Nephron progenitor cell (in vitro differentiated cells): ENCODE measurements at regions not wholly inside any gene's neighbourhood (a gene's known extent, or its start where the extent isn't known, plus 50 kb on each side); places are given as distances from the start of the nearest gene placed in this dataset.

Experiments
- DNase-seq: peaks from one replicate; pipeline ENCODE4 v3.0.0; 2021
- H3K27ac Mint-ChIP-seq: 2 replicates; pipeline ENCODE4 v1.8.0; 2021; ENCODE audit warnings: mild to moderate bottlenecking, moderate library complexity, mixed read lengths
- H3K27me3 Mint-ChIP-seq: 2 replicates; pipeline ENCODE4 v1.8.0; 2021; ENCODE audit warnings: mild to moderate bottlenecking, low read depth, mixed read lengths; ENCODE audit not compliant: poor library complexity
- H3K36me3 Mint-ChIP-seq: 2 replicates; pipeline ENCODE4 v1.8.0; 2021; ENCODE audit warnings: low read depth, mixed read lengths
- H3K4me1 Mint-ChIP-seq: 2 replicates; pipeline ENCODE4 v1.8.0; 2021; ENCODE audit warnings: mixed read lengths
- H3K4me3 Mint-ChIP-seq: 2 replicates; pipeline ENCODE4 v1.8.0; 2021; ENCODE audit warnings: mild to moderate bottlenecking, moderate library complexity, mixed read lengths
- H3K9me3 Mint-ChIP-seq: 2 replicates; pipeline ENCODE4 v1.8.0; 2021; ENCODE audit warnings: mild to moderate bottlenecking, moderate library complexity, mixed read lengths
- TF ChIP-seq, protein P1 (sequence below): fragments of 200-600 bp; sonication (generic); IDR thresholded peaks from 2 replicates; pipeline ENCODE4 v1.5.0; 2021; ENCODE audit warnings: antibody characterized with exemption

- H3K36me3 Mint-ChIP-seq: no peaks in the 10 kb centered on the region
- peaks cover 5% of the 10 kb centered on the region for H3K27me3 Mint-ChIP-seq
- no peaks in the 10 kb centered on the region for H3K4me1 Mint-ChIP-seq
- H3K9me3 Mint-ChIP-seq: no peaks in the 10 kb centered on the region
- no peak overlapping the region for H3K27ac Mint-ChIP-seq
- DNase-seq: no peak
- no peak overlapping the region for H3K4me3 Mint-ChIP-seq
- TF ChIP-seq, protein P1, sequence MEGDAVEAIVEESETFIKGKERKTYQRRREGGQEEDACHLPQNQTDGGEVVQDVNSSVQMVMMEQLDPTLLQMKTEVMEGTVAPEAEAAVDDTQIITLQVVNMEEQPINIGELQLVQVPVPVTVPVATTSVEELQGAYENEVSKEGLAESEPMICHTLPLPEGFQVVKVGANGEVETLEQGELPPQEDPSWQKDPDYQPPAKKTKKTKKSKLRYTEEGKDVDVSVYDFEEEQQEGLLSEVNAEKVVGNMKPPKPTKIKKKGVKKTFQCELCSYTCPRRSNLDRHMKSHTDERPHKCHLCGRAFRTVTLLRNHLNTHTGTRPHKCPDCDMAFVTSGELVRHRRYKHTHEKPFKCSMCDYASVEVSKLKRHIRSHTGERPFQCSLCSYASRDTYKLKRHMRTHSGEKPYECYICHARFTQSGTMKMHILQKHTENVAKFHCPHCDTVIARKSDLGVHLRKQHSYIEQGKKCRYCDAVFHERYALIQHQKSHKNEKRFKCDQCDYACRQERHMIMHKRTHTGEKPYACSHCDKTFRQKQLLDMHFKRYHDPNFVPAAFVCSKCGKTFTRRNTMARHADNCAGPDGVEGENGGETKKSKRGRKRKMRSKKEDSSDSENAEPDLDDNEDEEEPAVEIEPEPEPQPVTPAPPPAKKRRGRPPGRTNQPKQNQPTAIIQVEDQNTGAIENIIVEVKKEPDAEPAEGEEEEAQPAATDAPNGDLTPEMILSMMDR: no peak
These were observed 462.4 kb downstream of the PRR16 start for GRCh38 chr5:120926471-120926870.

GRCh38 chr5:120927950-120928530 is 463.9 kb downstream of the PRR16 start:
- no peak overlapping the region for H3K27ac Mint-ChIP-seq
- TF ChIP-seq, protein P1: no peak
- DNase-seq: no peak
- no peaks in the 10 kb centered on the region for H3K9me3 Mint-ChIP-seq
- no peaks in the 10 kb centered on the region for H3K4me1 Mint-ChIP-seq
- H3K36me3 Mint-ChIP-seq: no peaks in the 10 kb centered on the region
- peaks cover 5% of the 10 kb centered on the region for H3K27me3 Mint-ChIP-seq
- H3K4me3 Mint-ChIP-seq: no peak overlapping the region

DNA sequence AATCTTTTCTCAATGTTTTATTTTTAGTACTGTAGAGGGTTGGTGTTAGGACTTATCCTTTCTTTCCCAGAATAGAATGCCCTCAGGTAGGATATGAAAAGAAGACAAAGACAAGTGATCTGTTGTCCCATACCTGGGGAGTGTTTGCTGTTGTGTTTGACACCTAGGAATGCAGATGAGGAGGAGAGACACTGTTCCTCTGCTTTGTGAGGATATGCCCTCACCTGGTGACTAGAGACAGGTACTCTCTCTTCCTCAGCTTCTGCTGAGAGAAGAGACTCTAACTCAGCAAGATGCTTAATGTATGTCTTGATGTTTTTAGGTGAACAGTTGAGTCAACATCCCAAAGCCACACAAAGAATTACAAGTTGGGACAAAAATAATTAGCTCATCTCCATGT is 468.4 kb downstream of the PRR16 start:
- no peak for DNase-seq
- TF ChIP-seq, protein P1: no peak
- H3K27me3 Mint-ChIP-seq: peaks cover 4% of the 10 kb centered on the region
- no peaks in the 10 kb centered on the region for H3K36me3 Mint-ChIP-seq
- no peak overlapping the region for H3K27ac Mint-ChIP-seq
- H3K4me1 Mint-ChIP-seq: no peaks in the 10 kb centered on the region
- H3K4me3 Mint-ChIP-seq: no peak overlapping the region
- peaks cover 2% of the 10 kb centered on the region for H3K9me3 Mint-ChIP-seq

- TF ChIP-seq, protein P1: no peak
- H3K4me3 Mint-ChIP-seq: no peak overlapping the region
- no peak for DNase-seq
These were observed 469.9 kb downstream of the PRR16 start for GRCh38 chr5:120934031-120934430.

GRCh38 chr5:120936652-120937051 is 472.6 kb downstream of the PRR16 start:
- Mint-ChIP-seq H3K4me3 (no peak overlapping the region), H3K36me3 (no peaks in the 10 kb centered on the region), H3K9me3 (peaks cover 3% of the 10 kb centered on the region), H3K4me1 (no peaks in the 10 kb centered on the region), H3K27ac (no peak overlapping the region), H3K27me3 (peaks cover 4% of the 10 kb centered on the region)
- TF ChIP-seq, protein P1: no peak
- DNase-seq: no peak

More at GRCh38 chr5:120934031-120934430, 469.9 kb downstream of the PRR16 start:
- H3K27ac Mint-ChIP-seq: no peak overlapping the region
- H3K4me1 Mint-ChIP-seq: no peaks in the 10 kb centered on the region
- peaks cover 4% of the 10 kb centered on the region for H3K27me3 Mint-ChIP-seq
- peaks cover 3% of the 10 kb centered on the region for H3K9me3 Mint-ChIP-seq
- H3K36me3 Mint-ChIP-seq: no peaks in the 10 kb centered on the region

- TF ChIP-seq, protein P1: no peak
- Mint-ChIP-seq H3K27ac (no peak overlapping the region), H3K27me3 (peaks cover 4% of the 10 kb centered on the region), H3K4me1 (no peaks in the 10 kb centered on the region), H3K36me3 (no peaks in the 10 kb centered on the region), H3K9me3 (peaks cover 3% of the 10 kb centered on the region), H3K4me3 (no peak overlapping the region)
- no peak for DNase-seq
These were observed 474.5 kb downstream of the PRR16 start for GRCh38 chr5:120938604-120939003.
